Esophagus muscularis mucosa (tissue), 3 donors: ENCODE measurements at regions not wholly inside any gene's neighbourhood (a gene's known extent, or its start where the extent isn't known, plus 50 kb on each side); places are given as distances from the start of the nearest gene placed in this dataset.

Source experiments
- POLR2AphosphoS5 ChIP-seq, 2 donors: sonication (generic); formaldehyde crosslinking; IDR thresholded peaks; one replicate each; pipeline ENCODE4 v1.6.1; 2017; ENCODE audit warnings: antibody characterized with exemption in 2 of 2
- TF ChIP-seq, protein P1 (sequence below), 3 experiments: fragments of 200-600 bp in 2 of 3; fragments of 450-650 bp in 1 of 3; sonication (generic) in 2 of 3; IDR thresholded peaks; one replicate each; pipeline ENCODE4 v1.5.1; 2017 to 2019; ENCODE audit warnings: antibody characterized with exemption in 3 of 3, mild to moderate bottlenecking in 2 of 3, moderate library complexity in 1 of 3

DNA sequence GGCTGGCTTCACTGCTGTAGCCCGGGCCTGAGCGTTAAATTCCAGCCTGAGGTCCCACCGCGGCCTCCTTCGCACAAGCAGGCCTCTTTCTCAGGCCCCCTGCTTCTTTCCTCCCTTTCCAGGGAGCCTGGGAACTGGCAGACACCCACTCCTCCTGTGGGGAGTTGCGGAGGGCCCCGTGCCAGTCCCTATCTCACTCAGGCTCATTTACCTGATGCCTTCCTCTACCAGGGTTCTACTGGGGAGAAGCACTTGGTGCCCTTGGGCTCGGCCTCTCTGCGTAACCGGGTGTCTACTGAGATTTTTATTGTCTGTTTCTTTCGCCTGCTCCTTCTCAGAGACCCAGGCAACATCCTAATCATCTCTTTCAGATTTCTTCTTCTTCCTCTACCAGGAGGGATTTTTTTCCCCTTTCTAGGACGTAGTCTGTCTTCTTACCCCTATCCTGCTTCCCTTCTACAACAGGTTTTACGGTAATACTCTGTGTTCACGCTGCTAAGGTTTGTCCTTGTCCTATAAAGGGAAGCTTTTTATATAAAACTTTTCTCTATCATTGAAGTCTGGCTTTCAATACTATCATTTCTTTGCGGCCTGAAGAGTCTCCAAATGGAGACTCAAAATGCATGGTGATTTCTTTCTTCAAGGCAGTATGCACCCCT, 135.4 kb upstream of the GPR12 start:
- TF ChIP-seq, protein P1, sequence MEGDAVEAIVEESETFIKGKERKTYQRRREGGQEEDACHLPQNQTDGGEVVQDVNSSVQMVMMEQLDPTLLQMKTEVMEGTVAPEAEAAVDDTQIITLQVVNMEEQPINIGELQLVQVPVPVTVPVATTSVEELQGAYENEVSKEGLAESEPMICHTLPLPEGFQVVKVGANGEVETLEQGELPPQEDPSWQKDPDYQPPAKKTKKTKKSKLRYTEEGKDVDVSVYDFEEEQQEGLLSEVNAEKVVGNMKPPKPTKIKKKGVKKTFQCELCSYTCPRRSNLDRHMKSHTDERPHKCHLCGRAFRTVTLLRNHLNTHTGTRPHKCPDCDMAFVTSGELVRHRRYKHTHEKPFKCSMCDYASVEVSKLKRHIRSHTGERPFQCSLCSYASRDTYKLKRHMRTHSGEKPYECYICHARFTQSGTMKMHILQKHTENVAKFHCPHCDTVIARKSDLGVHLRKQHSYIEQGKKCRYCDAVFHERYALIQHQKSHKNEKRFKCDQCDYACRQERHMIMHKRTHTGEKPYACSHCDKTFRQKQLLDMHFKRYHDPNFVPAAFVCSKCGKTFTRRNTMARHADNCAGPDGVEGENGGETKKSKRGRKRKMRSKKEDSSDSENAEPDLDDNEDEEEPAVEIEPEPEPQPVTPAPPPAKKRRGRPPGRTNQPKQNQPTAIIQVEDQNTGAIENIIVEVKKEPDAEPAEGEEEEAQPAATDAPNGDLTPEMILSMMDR (IDR thresholded peaks at IDR 0.05), result no peak
- TF ChIP-seq POLR2AphosphoS5 (IDR thresholded peaks at IDR 0.05), result no peak
